GM21619 (cell line): ENCODE measurements at regions not wholly inside any gene's neighbourhood (a gene's known extent, or its start where the extent isn't known, plus 50 kb on each side); places are given as distances from the start of the nearest gene placed in this dataset.
"Not testable (repeated sequence)": the region's sequence is repeated elsewhere in the genome, so short reads cannot be mapped to it uniquely, and the experiment has no call there.

Experiments
- ATAC-seq: cut with Tn5 transposase; IDR thresholded peaks from one replicate; pipeline ENCODE4 v1.9.1; 2021; ENCODE audit not compliant: unreplicated experiment

- ATAC-seq: no peak
Measured at GRCh38 chr6:141513830-141514229, 618.9 kb upstream of the GJE1 start.

- ATAC-seq: no peak
Measured at GRCh38 chr6:141510803-141511202, 621.9 kb upstream of the GJE1 start.

- not testable (repeated sequence) for ATAC-seq
Measured at GRCh38 chr6:141506062-141506461, 626.7 kb upstream of the GJE1 start.

- ATAC-seq: not testable (repeated sequence)
Measured at GRCh38 chr6:141504318-141504717, 628.4 kb upstream of the GJE1 start.

GRCh38 chr6:141501616-141502015 is 631.1 kb upstream of the GJE1 start:
- no peak for ATAC-seq

GRCh38 chr6:141498977-141499376 is 633.7 kb upstream of the GJE1 start:
- no peak for ATAC-seq

- no peak for ATAC-seq
Measured at GRCh38 chr6:141492521-141493284, 640.0 kb upstream of the GJE1 start.

GRCh38 chr6:141491684-141492083 is 641.0 kb upstream of the GJE1 start:
- ATAC-seq: no peak

GRCh38 chr6:141490982-141491381 is 641.7 kb upstream of the GJE1 start:
- ATAC-seq: no peak

- peak; percentile 37 for ATAC-seq
Measured at GRCh38 chr6:141488488-141488887, 644.2 kb upstream of the GJE1 start.

- ATAC-seq: no peak
Measured at GRCh38 chr6:141486942-141487341, 645.8 kb upstream of the GJE1 start.

GRCh38 chr6:141484711-141485110 is 648.0 kb upstream of the GJE1 start:
- ATAC-seq: peak; percentile 69

- peak; percentile 87 for ATAC-seq
Measured at GRCh38 chr6:141483598-141484061, 649.1 kb upstream of the GJE1 start.

- ATAC-seq: no peak
Measured at GRCh38 chr6:141482796-141483597, 649.7 kb upstream of the GJE1 start.

- no peak for ATAC-seq
Measured at GRCh38 chr6:141475259-141475658, 657.5 kb upstream of the GJE1 start.

GRCh38 chr6:141472162-141472928 is 660.4 kb upstream of the GJE1 start:
- ATAC-seq: no peak

- ATAC-seq: no peak
Measured at GRCh38 chr6:141470810-141471209, 661.9 kb upstream of the GJE1 start.

GRCh38 chr6:141467881-141468280 is 664.8 kb upstream of the GJE1 start:
- no peak for ATAC-seq

GRCh38 chr6:141467041-141467440 is 665.7 kb upstream of the GJE1 start:
- no peak for ATAC-seq

- no peak for ATAC-seq
Measured at GRCh38 chr6:141464896-141465295, 667.8 kb upstream of the GJE1 start.

GRCh38 chr6:141464490-141464889 is 668.2 kb upstream of the GJE1 start:
- peak; percentile 80 for ATAC-seq
